HG02938 (cell line): ENCODE measurements at regions not wholly inside any gene's neighbourhood (a gene's known extent, or its start where the extent isn't known, plus 50 kb on each side); places are given as distances from the start of the nearest gene placed in this dataset.

Source experiments
- ATAC-seq: cut with Tn5 transposase; IDR thresholded peaks from one replicate; pipeline ENCODE4 v1.9.1; 2021; ENCODE audit warnings: mild to moderate bottlenecking, moderate library complexity; ENCODE audit not compliant: unreplicated experiment

DNA sequence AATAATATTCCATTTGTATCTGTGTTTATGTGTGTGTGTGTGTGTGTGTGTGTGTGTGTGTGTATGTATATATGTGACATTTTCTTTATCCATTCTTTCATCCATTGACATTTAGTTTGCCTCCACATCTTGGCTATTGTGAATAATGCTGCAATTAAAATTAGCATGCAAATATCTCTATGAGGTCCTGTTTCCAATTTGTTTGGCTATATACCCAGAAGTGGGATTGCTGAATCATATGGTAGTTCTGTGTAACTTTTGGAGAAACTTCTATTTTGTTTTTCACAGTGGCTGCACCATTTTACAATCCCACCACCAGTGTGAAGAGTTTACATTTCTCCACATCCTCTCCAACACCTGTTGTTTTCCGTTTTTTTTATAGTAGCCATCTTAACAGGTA lies 53.1 kb downstream of the CH25H start:
- ATAC-seq: no peak

- no peak for ATAC-seq
Observed at GRCh38 chr10:89153116-89153515, 54.0 kb downstream of the CH25H start.

GRCh38 chr10:89151857-89152256 lies 55.3 kb downstream of the CH25H start:
- no peak for ATAC-seq

GRCh38 chr10:89148061-89148460 lies 59.1 kb downstream of the CH25H start:
- no peak for ATAC-seq

DNA sequence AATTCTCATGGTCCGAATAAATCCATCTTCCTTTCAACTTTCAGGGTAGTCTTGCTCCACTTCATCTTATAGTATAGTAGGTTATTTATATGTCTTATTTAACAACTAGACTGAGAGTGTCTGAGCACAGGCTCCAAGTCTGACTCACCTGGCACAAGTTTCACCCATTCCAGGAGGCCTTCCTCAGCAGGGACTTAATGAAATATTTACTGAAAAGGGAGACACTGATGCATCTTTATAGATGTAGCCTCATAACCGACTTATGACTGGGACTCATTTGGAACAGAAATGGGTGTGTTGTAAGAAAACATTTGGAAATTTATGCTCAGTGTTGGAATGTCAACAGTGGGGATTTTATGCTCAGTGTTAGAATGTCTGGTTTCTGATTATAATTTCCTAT lies 59.9 kb downstream of the CH25H start:
- ATAC-seq: no peak

GRCh38 chr10:89144836-89145235 lies 62.3 kb downstream of the CH25H start:
- ATAC-seq: no peak

- ATAC-seq: no peak
Observed at GRCh38 chr10:89142590-89142989, 64.5 kb downstream of the CH25H start.

DNA sequence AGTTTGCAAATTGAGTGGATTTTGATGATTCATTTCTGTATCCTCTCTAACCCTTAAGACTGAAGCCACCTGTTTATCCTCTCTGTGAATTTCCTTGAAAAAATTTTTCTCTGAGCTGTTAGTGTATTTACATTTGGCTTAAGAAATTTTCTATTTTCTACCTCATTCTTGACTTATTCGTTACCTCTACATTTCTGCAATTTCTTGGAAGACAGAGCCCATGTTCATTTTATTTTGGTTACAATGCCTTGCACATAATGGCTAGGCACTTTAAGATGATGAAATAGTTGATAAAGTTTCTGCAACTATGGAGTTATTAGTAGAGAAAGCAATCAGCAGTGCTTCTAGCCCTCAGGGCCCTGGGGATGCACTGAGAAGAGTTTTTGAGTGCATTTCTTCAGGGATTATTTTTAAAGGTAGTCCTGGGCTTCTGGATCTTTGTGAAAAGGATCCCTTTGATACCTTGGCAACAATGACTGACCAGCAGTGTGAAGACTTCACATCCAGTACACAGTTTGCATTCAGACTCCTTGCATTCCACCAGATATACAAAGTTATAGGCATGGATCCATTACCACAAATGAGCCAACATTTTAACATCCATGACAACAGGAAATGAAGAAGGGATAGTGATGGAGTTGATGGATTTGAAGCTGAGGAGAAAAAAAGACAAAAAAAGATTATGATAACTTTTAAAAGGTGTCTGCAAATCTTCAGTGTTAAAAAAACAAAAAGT lies 68.2 kb downstream of the CH25H start:
- ATAC-seq: no peak

DNA sequence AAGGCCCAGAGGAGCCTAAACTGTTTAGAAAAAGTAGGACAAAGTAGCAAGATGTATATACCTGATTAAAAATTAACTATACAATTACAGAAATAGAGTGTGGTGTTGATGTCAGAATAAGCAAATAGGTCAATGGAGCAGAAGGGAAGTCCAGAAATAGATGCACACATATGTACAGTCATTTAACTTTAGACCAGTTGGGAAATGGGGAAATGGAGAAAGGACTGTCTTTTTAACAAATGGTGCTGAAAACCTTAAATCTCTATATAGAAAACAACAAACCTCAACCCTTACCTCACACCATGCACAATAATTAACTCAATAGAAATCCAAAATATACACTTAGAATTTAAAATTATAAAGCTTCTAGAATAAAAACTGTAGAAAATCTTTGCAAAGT lies 72.2 kb downstream of the CH25H start:
- peak; percentile 79 for ATAC-seq

DNA sequence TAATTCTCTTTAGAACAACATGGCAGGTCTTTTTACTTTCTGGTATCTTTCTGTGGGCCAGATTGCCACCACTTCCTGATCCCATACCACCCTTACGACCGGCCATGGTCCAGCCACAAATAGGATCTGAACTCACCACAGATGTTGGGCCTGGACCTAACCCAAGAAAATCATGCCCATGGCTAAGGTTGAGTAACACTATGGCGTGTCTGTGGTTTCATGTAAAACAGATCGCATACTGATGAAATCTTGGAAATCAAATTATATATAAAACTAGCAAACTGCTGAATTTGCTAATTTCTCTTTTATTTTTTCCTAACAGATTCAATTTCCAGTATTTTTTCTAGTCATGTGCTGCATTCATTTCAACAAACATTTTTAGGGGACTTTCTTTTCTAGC lies 77.2 kb downstream of the CH25H start:
- ATAC-seq: no peak

GRCh38 chr10:89122433-89123051 lies 84.6 kb downstream of the CH25H start:
- no peak for ATAC-seq

- no peak for ATAC-seq
Observed at GRCh38 chr10:89121764-89122020, 85.4 kb downstream of the CH25H start.

- ATAC-seq: no peak
Observed at GRCh38 chr10:89120931-89121763, 86.0 kb downstream of the CH25H start.

DNA sequence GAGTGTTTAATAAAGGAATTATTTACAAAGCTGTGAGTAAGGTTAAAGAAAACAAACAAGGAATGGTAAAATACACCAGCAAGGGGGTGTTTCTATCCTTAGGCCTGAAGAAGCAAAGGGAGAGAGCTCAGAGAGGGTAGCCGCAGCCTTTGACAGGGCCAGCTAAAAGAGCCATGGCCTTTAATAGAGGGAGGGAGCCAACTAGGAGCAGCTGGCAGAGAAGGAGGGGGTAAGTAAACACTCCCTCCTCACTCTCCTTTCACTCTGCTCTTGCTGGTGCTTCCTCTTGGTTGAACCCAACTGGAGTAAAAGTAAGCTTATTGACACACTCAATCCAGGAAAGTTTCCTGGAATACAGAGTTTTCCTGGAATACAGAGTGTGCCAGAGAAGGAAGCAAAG lies 87.5 kb downstream of the CH25H start:
- no peak for ATAC-seq

DNA sequence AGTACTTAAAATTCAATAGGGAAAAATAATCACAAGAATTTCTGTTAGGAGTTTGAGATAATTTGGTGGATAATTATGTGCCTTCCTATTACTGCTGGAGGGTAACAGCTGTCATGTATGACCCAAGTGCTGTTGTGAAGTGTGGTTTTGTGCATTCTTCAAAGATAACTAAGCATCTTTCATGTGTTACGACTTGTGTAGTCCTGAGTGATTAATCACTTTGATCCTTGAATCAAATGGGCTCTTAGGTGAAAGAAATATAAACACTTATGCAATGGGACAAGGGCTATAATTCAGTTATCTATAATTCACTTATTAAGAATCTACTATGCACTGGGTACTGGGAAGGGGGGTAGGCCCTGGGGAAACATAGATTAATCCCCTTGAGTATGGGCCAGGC lies 89.0 kb downstream of the CH25H start:
- no peak for ATAC-seq

DNA sequence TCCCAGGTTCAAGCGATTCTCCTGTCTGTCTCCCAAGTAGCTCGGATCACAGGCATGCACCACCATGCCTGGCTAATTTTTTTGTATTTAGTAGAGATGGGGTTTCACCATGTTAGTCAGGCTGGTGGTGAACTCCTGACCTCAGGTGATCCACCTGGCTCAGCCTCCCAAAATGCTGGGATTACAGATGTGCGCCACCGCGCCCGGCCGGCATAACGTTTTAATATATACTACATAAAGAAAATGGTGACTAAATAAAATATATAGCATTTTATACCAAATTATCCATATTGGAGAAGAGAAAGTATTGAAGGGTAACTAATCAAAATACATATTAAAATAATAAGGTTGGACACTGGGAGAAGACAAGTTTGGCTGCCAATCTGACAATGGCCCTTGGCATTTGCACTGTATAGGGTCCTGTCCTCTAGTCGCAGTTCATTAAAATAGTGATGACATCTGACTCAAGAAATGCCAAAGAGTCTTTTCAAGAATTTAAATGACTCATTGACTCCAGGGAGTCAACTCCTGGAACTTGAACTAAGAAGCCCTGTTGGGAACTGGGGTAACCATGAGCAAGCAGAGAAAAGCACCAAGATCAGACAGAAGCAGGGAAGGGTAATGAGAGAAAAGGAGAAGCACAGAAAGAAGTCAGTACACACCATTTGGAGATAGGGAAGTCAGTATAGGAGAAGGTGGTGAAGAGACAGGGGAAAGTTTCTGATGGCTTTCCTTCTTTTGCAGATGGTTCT lies 91.1 kb downstream of the CH25H start:
- no peak for ATAC-seq

DNA sequence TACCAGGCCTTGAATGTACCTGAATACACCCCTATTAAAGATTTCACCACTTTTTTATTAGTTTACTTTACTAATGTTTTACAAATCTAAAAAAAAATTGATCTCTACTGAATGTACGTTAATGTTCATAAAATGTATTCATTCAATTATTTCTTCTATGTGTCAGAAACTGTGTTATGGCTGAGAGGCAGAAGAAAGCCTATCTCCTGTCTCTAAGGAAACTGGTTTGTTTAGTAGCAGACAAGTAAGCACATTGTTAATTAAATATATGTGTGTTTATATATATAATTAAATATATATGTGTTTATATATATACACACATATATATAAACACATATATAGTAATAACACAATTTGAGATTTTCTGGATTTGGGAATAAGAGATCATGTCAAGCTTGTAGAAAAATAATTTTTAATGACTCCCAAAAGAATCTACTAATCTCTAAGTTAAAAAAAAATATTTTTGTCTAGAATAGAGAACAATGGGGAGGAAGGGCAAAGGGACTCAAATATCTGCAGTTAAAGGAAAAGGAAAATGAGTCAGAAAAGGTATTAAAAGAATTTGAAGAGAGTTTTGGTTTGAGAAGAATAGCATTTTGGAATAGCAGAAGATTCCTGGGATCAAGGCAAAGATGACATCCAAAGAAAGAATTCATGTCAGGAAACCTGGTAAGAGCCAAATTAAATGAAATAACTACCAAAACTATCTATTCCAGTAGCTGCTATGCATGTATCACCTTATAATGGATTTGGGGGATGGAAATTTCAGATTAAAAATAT lies 92.1 kb downstream of the CH25H start:
- no peak for ATAC-seq

- ATAC-seq: no peak
Observed at GRCh38 chr10:89102735-89103134, 104.4 kb downstream of the CH25H start.

DNA sequence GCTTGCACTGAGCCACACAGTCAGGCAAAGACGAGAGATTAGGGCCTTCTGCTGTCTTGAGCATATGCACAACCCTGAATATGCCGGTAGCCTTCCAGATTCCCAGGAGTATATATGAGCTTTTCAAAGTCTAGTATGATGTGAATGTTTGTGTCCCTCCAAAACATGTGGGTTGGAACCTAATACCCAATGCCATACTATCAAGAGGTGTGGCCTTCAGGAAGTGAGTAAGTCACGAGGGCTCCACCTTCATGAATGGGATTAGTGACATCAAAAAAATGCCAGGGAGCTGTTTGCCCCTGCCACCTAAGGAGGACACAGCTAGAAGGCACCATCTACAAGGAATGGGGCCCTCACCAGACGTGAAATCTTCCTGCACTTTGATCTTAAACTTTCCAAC lies 105.2 kb downstream of the CH25H start:
- no peak for ATAC-seq

DNA sequence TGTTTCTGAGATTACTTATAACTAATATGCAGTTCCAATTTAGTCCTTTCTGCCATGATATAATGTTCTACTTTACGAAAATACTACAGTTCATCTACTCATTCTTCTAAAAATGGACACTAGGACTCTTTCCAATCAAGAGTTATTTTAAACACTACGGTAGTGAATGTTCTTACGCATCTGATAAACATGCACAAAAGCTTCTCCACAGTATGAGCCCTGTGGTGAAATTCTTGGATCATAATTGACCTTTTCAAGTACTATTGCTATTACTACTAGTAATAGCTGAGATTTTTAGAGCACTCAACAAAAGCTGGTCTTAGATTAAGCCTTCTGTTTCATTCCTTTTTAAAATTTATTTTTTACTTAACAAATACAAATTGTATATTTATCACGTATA lies 106.4 kb downstream of the CH25H start:
- ATAC-seq: no peak

- no peak for ATAC-seq
Observed at GRCh38 chr10:89097226-89097625, 106.6 kb downstream of the FAS start.
